Central memory CD8-positive, alpha-beta T cell (primary cell): ENCODE measurements at regions not wholly inside any gene's neighbourhood (a gene's known extent, or its start where the extent isn't known, plus 50 kb on each side); places are given as distances from the start of the nearest gene placed in this dataset.

ENCODE experiments used
- ATAC-seq: fragments of 150-1000 bp; cut with Tn5 transposase; replicated peaks from 2 replicates; pipeline ENCODE4 v1.10.0; 2022; ENCODE audit warnings: mild to moderate bottlenecking, moderate FRiP score, moderate number of reproducible peaks; ENCODE audit not compliant: poor library complexity, severe bottlenecking; ENCODE audit errors: extremely low read depth
- DNase-seq, 2 donors: peaks; one replicate each; pipeline ENCODE4 v3.0.0; 2021; ENCODE audit warnings: low spot score in 2 of 2
- H3K27ac Mint-ChIP-seq: one replicate; pipeline ENCODE4 v1.8.0; 2022; ENCODE audit warnings: low read depth, mild to moderate bottlenecking, moderate library complexity, mixed read lengths
- H3K27me3 Mint-ChIP-seq: one replicate; pipeline ENCODE4 v1.8.0; 2022; ENCODE audit warnings: mixed read lengths
- H3K36me3 Mint-ChIP-seq: one replicate; pipeline ENCODE4 v1.8.0; 2022; ENCODE audit warnings: mild to moderate bottlenecking, moderate library complexity, mixed read lengths; ENCODE audit not compliant: insufficient read depth
- H3K4me1 Mint-ChIP-seq: one replicate; pipeline ENCODE4 v1.8.0; 2022; ENCODE audit warnings: mixed read lengths
- H3K4me3 Mint-ChIP-seq: one replicate; pipeline ENCODE4 v1.8.0; 2022; ENCODE audit warnings: mild to moderate bottlenecking, moderate library complexity, mixed read lengths
- H3K9me3 Mint-ChIP-seq: one replicate; pipeline ENCODE4 v1.8.0; 2022; ENCODE audit warnings: mixed read lengths

- peaks cover 18% of the 10 kb centered on the region for H3K9me3 Mint-ChIP-seq
- H3K27ac Mint-ChIP-seq = no peak overlapping the region
- H3K4me3 Mint-ChIP-seq = no peak overlapping the region
- H3K4me1 Mint-ChIP-seq = no peaks in the 10 kb centered on the region
- H3K27me3 Mint-ChIP-seq = no peaks in the 10 kb centered on the region
- no peaks in the 10 kb centered on the region for H3K36me3 Mint-ChIP-seq
- ATAC-seq = no peak
- DNase-seq = no peak
Observed at GRCh38 chr2:192377173-192377572, 182.4 kb upstream of the TMEFF2 start.

DNA sequence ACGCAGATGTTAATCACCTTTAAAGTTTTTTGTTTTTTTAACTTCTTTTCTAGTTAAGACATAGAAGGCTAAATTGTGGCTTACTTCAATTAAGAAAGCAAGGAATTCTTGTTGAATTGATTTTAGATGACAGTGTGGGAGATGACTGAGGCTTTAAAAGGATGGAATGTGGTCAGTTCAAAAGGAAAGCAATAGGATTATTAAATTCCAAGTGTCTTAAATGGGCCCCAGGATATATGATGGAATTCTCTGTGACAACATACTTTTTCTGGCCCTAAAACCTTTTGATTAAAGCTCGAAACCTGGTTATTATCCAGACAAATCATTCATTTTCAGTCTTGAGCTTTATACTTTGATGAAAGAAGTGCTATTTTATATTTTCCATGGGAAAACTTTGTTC lies 179.0 kb upstream of the TMEFF2 start:
- Mint-ChIP-seq H3K27me3 (no peaks in the 10 kb centered on the region), H3K36me3 (no peaks in the 10 kb centered on the region), H3K4me1 (no peaks in the 10 kb centered on the region), H3K9me3 (peaks cover 18% of the 10 kb centered on the region), H3K27ac (no peak overlapping the region), H3K4me3 (no peak overlapping the region)
- DNase-seq (no peak), ATAC-seq (no peak)

GRCh38 chr2:192373221-192373620 lies 178.5 kb upstream of the TMEFF2 start:
- Mint-ChIP-seq H3K9me3 (peaks cover 18% of the 10 kb centered on the region), H3K4me3 (no peak overlapping the region), H3K4me1 (no peaks in the 10 kb centered on the region), H3K27ac (no peak overlapping the region), H3K36me3 (no peaks in the 10 kb centered on the region), H3K27me3 (no peaks in the 10 kb centered on the region)
- no peak for DNase-seq
- ATAC-seq = no peak

DNA sequence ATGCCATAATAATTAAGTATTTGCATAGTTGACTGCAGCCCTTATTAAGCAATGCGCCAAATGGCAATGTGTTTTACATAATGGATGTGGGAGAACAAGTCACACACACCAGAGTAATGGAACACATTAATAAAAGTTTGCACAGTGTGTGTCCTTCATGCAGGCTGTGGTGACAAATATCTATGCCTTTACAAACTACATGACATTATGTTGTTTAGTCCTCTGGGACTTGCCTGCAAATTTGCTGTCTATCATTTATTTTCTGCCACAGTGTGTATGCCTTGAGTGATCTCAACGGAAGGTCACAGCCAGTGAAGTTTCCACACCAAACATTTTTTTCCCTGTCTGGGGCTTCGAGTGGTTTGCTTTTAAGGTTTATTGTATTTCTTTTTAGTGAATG lies 175.2 kb upstream of the TMEFF2 start:
- ATAC-seq (no peak), DNase-seq (no peak)
- no peaks in the 10 kb centered on the region for H3K4me1 Mint-ChIP-seq
- peaks cover 19% of the 10 kb centered on the region for H3K9me3 Mint-ChIP-seq
- H3K27me3 Mint-ChIP-seq = no peaks in the 10 kb centered on the region
- no peaks in the 10 kb centered on the region for H3K36me3 Mint-ChIP-seq
- no peak overlapping the region for H3K4me3 Mint-ChIP-seq
- H3K27ac Mint-ChIP-seq = no peak overlapping the region

DNA sequence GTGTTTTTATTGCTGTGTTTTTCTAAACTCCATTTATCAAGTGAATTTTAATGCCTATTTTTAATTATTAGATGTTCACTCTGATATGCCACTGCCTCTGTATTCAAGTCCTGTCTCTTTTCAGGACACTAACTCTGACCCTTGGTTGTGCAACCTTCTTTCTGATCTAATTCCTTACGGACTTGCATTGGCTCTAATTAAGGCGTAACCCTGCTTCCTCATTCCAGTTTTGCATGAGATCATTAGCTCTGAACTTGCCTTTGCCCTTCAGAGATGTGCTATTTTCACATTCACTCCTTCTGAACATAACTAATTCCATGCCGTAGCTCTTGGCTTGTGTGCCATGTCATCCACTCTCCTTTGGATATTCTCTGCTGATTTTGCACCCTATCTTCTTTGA lies 162.5 kb upstream of the TMEFF2 start:
- Mint-ChIP-seq H3K9me3 (peaks cover 21% of the 10 kb centered on the region), H3K4me1 (no peaks in the 10 kb centered on the region), H3K4me3 (no peak overlapping the region), H3K27ac (no peak overlapping the region), H3K27me3 (no peaks in the 10 kb centered on the region), H3K36me3 (no peaks in the 10 kb centered on the region)
- ATAC-seq (no peak), DNase-seq (no peak)

GRCh38 chr2:192354512-192355244 lies 159.9 kb upstream of the TMEFF2 start:
- Mint-ChIP-seq H3K27ac (no peak overlapping the region), H3K4me1 (no peaks in the 10 kb centered on the region), H3K36me3 (no peaks in the 10 kb centered on the region), H3K4me3 (no peak overlapping the region), H3K9me3 (peaks cover 19% of the 10 kb centered on the region), H3K27me3 (no peaks in the 10 kb centered on the region)
- ATAC-seq = no peak
- DNase-seq = no peak

- H3K4me1 Mint-ChIP-seq = no peaks in the 10 kb centered on the region
- H3K36me3 Mint-ChIP-seq = no peaks in the 10 kb centered on the region
- peaks cover 13% of the 10 kb centered on the region for H3K9me3 Mint-ChIP-seq
- DNase-seq (no peak), ATAC-seq (no peak)
- no peak overlapping the region for H3K27ac Mint-ChIP-seq
- H3K27me3 Mint-ChIP-seq = no peaks in the 10 kb centered on the region
- H3K4me3 Mint-ChIP-seq = no peak overlapping the region
Observed at GRCh38 chr2:192347542-192347941, 152.8 kb upstream of the TMEFF2 start.

DNA sequence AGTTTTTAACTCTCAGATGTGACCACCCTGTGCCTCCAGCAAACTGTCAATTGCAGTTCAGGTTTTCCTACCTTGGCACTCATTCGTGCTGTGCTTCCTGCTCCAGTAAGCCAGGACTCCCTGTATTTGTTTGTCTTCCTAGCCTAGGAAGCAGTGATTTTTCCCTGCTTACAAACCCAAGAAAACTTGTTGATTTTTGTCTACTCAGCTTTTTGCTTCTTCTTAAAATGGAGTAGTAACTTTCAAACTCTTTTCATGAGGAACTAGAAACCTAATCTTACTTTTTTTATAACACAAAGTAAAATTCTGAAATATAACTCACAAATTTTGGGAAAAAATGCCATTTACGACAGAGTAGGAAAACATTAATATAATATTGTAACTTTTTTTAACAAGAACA lies 150.6 kb upstream of the TMEFF2 start:
- H3K36me3 Mint-ChIP-seq = no peaks in the 10 kb centered on the region
- ATAC-seq (no peak), DNase-seq (no peak)
- no peaks in the 10 kb centered on the region for H3K4me1 Mint-ChIP-seq
- no peaks in the 10 kb centered on the region for H3K27me3 Mint-ChIP-seq
- H3K4me3 Mint-ChIP-seq = no peak overlapping the region
- H3K9me3 Mint-ChIP-seq = peaks cover 12% of the 10 kb centered on the region
- no peak overlapping the region for H3K27ac Mint-ChIP-seq

- ATAC-seq (no peak), DNase-seq (no peak)
- H3K27ac Mint-ChIP-seq = no peak overlapping the region
- H3K27me3 Mint-ChIP-seq = no peaks in the 10 kb centered on the region
- no peaks in the 10 kb centered on the region for H3K4me1 Mint-ChIP-seq
- peaks cover 6% of the 10 kb centered on the region for H3K9me3 Mint-ChIP-seq
- H3K36me3 Mint-ChIP-seq = no peaks in the 10 kb centered on the region
- H3K4me3 Mint-ChIP-seq = no peak overlapping the region
Observed at GRCh38 chr2:192333642-192334041, 138.9 kb upstream of the TMEFF2 start.

- ATAC-seq (no peak), DNase-seq (no peak)
- H3K9me3 Mint-ChIP-seq = peaks cover 6% of the 10 kb centered on the region
- H3K36me3 Mint-ChIP-seq = no peaks in the 10 kb centered on the region
- no peak overlapping the region for H3K4me3 Mint-ChIP-seq
- H3K27me3 Mint-ChIP-seq = no peaks in the 10 kb centered on the region
- H3K4me1 Mint-ChIP-seq = no peaks in the 10 kb centered on the region
- H3K27ac Mint-ChIP-seq = no peak overlapping the region
Observed at GRCh38 chr2:192328297-192328696, 133.6 kb upstream of the TMEFF2 start.

DNA sequence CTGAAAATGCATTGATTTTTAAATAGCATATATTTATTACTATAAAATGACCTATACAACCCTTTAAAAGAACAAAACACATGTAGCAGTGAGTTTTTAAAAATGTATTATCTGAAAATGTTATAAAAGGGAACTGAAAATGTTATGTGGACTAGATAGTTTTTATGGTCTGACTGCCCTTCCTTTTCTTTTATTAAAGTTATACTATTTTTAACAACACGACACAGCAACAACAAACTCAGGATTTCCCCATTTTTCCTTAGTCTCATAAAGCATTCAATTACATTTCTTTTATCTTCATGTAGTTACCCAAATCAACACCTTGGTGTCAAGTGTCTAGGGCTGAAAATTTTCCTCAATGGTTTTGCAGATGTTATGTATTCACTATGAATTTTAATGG lies 132.8 kb upstream of the TMEFF2 start:
- Mint-ChIP-seq H3K36me3 (no peaks in the 10 kb centered on the region), H3K4me3 (no peak overlapping the region), H3K27me3 (no peaks in the 10 kb centered on the region), H3K4me1 (no peaks in the 10 kb centered on the region), H3K27ac (no peak overlapping the region), H3K9me3 (peaks cover 6% of the 10 kb centered on the region)
- DNase-seq = no peak
- ATAC-seq = no peak

- ATAC-seq (no peak), DNase-seq (no peak)
- H3K4me3 Mint-ChIP-seq = no peak overlapping the region
- no peaks in the 10 kb centered on the region for H3K4me1 Mint-ChIP-seq
- H3K27me3 Mint-ChIP-seq = no peaks in the 10 kb centered on the region
- no peaks in the 10 kb centered on the region for H3K36me3 Mint-ChIP-seq
- peaks cover 5% of the 10 kb centered on the region for H3K9me3 Mint-ChIP-seq
- no peak overlapping the region for H3K27ac Mint-ChIP-seq
Observed at GRCh38 chr2:192315543-192315942, 120.8 kb upstream of the TMEFF2 start.

DNA sequence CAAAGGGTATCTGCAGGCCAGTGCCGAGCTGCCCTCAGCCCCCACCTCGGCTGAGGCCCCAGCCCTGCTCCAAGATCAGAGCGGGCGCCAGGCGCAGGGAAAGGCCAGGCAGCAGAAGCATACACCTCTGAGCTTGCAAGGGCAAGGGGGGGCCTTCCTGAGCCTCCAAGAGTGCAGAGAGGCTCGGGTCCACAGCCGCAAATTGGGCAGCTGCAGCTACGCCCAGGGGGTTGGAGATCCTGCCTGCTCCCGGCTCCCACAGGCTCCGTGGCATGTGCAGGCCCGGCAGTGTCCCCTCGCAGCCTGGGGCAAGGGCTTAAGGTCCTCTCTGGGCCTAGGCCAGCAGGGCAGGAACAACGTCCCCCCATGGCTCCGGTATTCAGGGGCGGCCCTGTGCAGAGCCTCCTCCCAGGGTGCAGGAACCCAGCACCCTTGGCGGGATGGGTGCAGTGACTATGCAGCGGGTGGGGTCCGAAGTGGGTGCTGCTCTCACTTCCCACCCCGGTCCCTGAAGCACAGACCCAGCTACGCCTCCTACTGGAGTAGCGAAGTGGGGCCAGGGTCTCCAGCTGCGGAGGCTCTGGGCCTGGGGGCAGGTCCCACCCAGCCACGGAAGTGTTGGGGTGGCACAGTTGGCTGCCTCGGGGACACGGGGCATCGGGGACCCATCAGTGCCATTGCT lies 120.2 kb upstream of the TMEFF2 start:
- no peak overlapping the region for H3K4me3 Mint-ChIP-seq

More for the DNA sequence above, 120.2 kb upstream of the TMEFF2 start:
- no peaks in the 10 kb centered on the region for H3K27me3 Mint-ChIP-seq
- H3K36me3 Mint-ChIP-seq = no peaks in the 10 kb centered on the region
- H3K4me1 Mint-ChIP-seq = no peaks in the 10 kb centered on the region
- peaks cover 5% of the 10 kb centered on the region for H3K9me3 Mint-ChIP-seq
- no peak for DNase-seq
- ATAC-seq = no peak
- no peak overlapping the region for H3K27ac Mint-ChIP-seq
